GM10266 (cell line): ENCODE measurements at regions not wholly inside any gene's neighbourhood (a gene's known extent, or its start where the extent isn't known, plus 50 kb on each side); places are given as distances from the start of the nearest gene placed in this dataset.
"Not testable (repeated sequence)": the region's sequence is repeated elsewhere in the genome, so short reads cannot be mapped to it uniquely, and the experiment has no call there.

Source experiments
- DNase-seq: peaks from one replicate; pipeline ENCODE4 v3.0.0; 2012; ENCODE audit errors: extremely low spot score
- TF ChIP-seq, protein P1 (sequence below): IDR thresholded peaks from 2 replicates; pipeline ENCODE4 v1.5.1; 2012; ENCODE audit warnings: mild to moderate bottlenecking, low read depth; ENCODE audit not compliant: control insufficient read depth, insufficient read depth; ENCODE audit errors: missing control alignments

DNA sequence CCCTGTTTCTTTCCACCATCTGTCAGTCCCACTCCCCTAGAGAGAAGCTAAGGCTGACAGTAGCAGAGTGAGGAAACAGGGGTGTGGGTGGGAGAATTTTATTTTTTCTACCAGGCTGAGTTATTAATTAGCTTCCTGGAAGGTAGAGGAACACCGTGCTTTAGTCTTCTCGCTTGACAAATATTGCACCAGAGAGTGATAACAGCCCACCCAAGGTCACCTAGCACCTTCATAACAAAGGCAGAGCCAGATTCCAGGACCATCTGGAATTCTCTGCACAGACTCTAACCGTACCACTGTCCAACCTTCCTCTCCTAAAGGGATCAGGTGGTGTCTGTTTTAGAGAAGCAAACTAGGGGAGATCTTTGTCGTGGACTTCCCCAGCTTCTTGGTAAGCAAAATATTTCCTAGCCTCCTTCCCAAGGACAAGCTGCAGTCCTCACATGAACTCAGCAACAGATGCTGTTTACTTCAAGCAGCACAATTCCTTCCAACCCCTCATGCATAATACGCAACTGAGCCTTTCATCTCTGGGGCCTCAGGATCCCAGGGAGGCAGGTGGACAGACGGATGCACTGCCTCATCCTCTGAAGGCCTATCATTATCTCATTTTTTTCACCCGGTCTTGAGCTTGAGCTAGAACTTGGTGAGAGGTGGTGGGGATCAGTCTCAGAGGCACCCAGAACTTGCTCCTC, 308.7 kb upstream of the BRINP1 start:
- no peak for DNase-seq
- TF ChIP-seq, protein P1, sequence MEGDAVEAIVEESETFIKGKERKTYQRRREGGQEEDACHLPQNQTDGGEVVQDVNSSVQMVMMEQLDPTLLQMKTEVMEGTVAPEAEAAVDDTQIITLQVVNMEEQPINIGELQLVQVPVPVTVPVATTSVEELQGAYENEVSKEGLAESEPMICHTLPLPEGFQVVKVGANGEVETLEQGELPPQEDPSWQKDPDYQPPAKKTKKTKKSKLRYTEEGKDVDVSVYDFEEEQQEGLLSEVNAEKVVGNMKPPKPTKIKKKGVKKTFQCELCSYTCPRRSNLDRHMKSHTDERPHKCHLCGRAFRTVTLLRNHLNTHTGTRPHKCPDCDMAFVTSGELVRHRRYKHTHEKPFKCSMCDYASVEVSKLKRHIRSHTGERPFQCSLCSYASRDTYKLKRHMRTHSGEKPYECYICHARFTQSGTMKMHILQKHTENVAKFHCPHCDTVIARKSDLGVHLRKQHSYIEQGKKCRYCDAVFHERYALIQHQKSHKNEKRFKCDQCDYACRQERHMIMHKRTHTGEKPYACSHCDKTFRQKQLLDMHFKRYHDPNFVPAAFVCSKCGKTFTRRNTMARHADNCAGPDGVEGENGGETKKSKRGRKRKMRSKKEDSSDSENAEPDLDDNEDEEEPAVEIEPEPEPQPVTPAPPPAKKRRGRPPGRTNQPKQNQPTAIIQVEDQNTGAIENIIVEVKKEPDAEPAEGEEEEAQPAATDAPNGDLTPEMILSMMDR: no peak

DNA sequence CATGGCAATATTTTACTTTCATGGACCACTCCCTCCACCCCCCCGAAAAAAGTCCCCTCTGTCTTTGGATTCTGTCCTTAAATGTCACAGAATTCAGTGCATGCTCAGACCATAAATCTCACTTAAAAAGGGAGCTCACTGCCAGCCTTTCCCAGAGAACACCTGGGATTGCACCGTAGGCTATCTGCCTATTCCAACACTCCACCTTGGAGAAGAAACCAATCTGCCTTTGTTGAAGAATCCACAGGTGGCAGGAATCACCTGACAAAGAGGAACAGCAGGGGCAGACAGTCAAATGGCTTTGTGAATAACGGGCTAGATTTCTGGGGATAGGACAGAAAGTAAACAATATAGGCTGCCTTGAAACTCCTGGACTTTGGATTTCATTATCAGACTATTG, 306.7 kb upstream of the BRINP1 start:
- DNase-seq: no peak
- TF ChIP-seq, protein P1: no peak

DNA sequence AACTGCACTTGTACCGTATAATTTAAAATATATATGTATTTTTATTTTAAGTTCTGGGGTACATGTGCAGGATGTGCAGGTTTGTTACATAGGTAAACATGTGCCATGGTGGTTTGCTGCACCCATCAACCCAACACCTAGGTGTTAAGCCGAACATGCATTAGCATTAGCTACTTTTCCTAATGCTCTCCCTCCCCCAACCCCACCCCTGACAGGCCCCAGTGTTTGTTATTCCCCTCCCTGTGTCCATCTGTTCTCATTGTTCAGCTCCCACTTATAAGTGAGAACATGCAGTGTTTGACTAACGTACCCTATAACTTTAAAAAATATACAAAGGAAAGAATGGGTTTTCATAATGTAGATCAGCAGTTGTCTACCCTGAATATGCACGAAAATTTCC, 303.5 kb upstream of the BRINP1 start:
- not testable (repeated sequence) for DNase-seq

DNA sequence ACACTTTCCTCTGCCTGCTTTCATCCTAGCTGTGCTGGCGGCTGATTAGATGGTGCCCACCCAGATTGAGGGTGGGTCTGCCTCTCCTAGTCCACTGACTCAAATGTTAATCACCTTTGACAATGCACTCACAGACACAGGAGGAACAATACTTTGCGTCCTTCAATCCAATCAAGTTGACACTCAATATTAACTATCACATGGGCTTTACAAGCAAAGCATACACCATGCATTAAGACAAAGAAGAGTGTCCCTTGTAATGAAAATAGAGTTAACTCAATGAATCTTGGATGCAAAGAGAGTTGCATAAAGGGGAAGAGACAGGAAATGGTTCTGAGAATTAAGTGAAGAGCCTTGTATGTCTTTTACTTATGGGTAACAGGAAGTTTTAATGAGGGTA, 298.7 kb upstream of the BRINP1 start:
- TF ChIP-seq, protein P1: no peak
- DNase-seq: no peak

DNA sequence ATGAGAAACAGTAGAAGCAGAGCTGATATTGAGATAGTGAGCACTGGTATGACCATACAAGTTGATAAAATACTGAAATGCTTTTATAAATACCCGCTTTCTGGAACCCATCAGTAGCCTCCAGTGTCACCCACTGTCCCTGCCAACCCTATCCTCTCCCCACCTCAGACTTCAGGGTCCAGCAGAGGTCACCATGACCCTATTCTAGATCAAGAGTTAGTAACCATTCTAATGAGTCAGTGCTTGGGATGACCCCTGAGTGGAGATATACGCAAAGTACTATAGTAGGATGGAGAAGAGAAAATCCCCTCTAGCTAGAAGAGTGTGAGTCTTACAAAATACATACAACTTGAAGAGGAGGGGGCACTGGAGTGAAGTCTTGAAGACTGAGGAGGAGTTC, 297.9 kb upstream of the BRINP1 start:
- DNase-seq: no peak
- TF ChIP-seq, protein P1: no peak

DNA sequence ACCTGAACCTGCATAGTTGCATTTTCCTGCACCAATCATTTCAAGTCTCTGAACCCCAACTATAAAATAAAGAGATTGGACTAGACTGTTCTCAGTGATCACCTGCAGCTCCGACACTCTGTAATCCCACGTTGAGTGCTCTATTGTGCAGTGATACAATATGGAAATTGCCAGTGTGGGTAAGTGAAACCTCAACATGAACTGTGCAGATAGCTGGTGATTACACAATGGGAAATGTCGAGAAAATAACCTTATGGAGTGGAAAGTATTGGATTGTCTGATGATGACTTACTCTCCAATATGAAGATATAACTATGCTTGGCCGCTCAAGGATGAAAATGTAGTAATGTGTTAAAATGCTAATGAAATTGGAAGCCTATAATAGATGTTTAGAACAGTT, 293.1 kb upstream of the BRINP1 start:
- no peak for DNase-seq
- TF ChIP-seq, protein P1: no peak

DNA sequence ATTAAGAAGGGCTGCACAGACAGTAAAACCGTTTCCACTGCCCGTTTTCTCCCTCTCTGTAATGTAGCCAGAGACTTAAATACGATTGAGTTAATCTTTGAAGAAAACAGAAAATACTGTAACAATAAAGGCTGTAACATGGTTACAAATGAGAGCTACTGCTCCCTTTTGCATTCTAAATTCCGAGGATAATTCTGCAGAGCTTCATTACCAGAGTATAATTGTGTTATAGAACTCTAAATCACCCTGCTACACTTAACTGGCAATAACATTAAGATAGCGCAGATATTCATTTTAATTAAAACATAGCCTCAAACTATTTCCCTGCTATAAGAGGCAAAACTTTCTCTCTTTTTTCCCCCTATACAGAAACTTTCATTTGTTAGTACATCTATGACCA, 283.7 kb upstream of the BRINP1 start:
- TF ChIP-seq, protein P1: no peak
- no peak for DNase-seq

DNA sequence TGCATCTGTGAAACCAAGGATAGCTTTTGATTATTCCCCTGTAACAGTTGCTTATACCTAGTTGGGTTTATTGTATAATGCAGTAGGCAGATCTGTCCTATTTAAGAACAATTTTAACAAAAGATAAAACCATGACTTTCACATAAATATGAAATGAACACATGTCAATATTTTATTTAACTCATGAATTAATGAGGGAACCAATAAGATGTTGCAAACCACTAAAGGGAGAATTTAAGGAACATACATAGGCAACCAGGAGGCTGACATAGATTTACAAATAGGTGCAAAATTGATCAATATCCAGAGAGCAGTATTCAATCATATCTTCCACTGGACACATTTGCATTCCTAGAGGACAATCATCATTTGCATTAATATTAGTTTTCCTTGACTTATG, 280.0 kb upstream of the BRINP1 start:
- TF ChIP-seq, protein P1: no peak
- DNase-seq: no peak
